ENCODE measurements at regions not wholly inside any gene's neighbourhood (a gene's known extent, or its start where the extent isn't known, plus 50 kb on each side); places are given as distances from the start of the nearest gene placed in this dataset.
"Not testable (repeated sequence)": the region's sequence is repeated elsewhere in the genome, so short reads cannot be mapped to it uniquely, and the experiment has no call there.

GRCh38 chr11:98300719-98301118, 720.0 kb upstream of the CNTN5 start:
- no peaks in the 10 kb centered on the region for H3K79me2 ChIP-seq (ENCODE audit: insufficient read depth, low read length)
- no peak overlapping the region for H3K27ac ChIP-seq (ENCODE audit: low read depth, low read length, poor library complexity, severe bottlenecking)
- H3K4me1 ChIP-seq (ENCODE audit: insufficient read depth, low read length, severe bottlenecking) = no peaks in the 10 kb centered on the region
- no peak overlapping the region for H3K4me2 ChIP-seq (ENCODE audit: low read length)
- H3K4me3 ChIP-seq (ENCODE audit: low read depth, low read length, poor library complexity, severe bottlenecking) = no peak overlapping the region
- H3K9me2 ChIP-seq (ENCODE audit: low read depth, low read length) = no peaks in the 10 kb centered on the region
- no peak overlapping the region for H2AFZ ChIP-seq (ENCODE audit: low read length)
- H3K36me3 ChIP-seq (ENCODE audit: insufficient read depth, low read length) = no peaks in the 10 kb centered on the region
- H3K27me3 ChIP-seq (ENCODE audit: insufficient read depth, low read length) = no peaks in the 10 kb centered on the region
- H3K9me3 ChIP-seq (ENCODE audit: low read length) = no peaks in the 10 kb centered on the region
- no peaks in the 10 kb centered on the region for H3F3A ChIP-seq (ENCODE audit: insufficient read depth, low read length)
- H3K9ac ChIP-seq (ENCODE audit: low read length) = no peak overlapping the region
- TF ChIP-seq CTCF (IDR thresholded peaks at IDR 0.05; ENCODE audit: low read length) (no peak), EZH2 (IDR thresholded peaks at IDR 0.05; ENCODE audit: borderline replicate concordance, low read length) (no peak)
- no peaks in the 10 kb centered on the region for H4K20me1 ChIP-seq (ENCODE audit: insufficient read depth, low read length)

GRCh38 chr11:98307827-98308491, 712.8 kb upstream of the CNTN5 start:
- no peaks in the 10 kb centered on the region for H3K27me3 ChIP-seq (ENCODE audit: insufficient read depth, low read length)
- H3F3A ChIP-seq (ENCODE audit: insufficient read depth, low read length) = no peaks in the 10 kb centered on the region
- H3K9me2 ChIP-seq (ENCODE audit: low read depth, low read length) = no peaks in the 10 kb centered on the region
- H3K36me3 ChIP-seq (ENCODE audit: insufficient read depth, low read length) = no peaks in the 10 kb centered on the region
- H3K9ac ChIP-seq (ENCODE audit: low read length) = no peak overlapping the region
- no peaks in the 10 kb centered on the region for H3K9me3 ChIP-seq (ENCODE audit: low read length)
- H3K27ac ChIP-seq (ENCODE audit: low read depth, low read length, poor library complexity, severe bottlenecking) = no peak overlapping the region
- no peaks in the 10 kb centered on the region for H4K20me1 ChIP-seq (ENCODE audit: insufficient read depth, low read length)
- no peaks in the 10 kb centered on the region for H3K4me1 ChIP-seq (ENCODE audit: insufficient read depth, low read length, severe bottlenecking)
- H3K4me2 ChIP-seq (ENCODE audit: low read length) = no peak overlapping the region
- no peak overlapping the region for H2AFZ ChIP-seq (ENCODE audit: low read length)
- no peaks in the 10 kb centered on the region for H3K79me2 ChIP-seq (ENCODE audit: insufficient read depth, low read length)
- TF ChIP-seq EZH2 (IDR thresholded peaks at IDR 0.05; ENCODE audit: borderline replicate concordance, low read length) = no peak
- no peak for TF ChIP-seq CTCF (IDR thresholded peaks at IDR 0.05; ENCODE audit: low read length)
- no peak overlapping the region for H3K4me3 ChIP-seq (ENCODE audit: low read depth, low read length, poor library complexity, severe bottlenecking)

- not testable (repeated sequence) for H3K27ac ChIP-seq (ENCODE audit: low read depth, low read length, poor library complexity, severe bottlenecking); H3F3A ChIP-seq (ENCODE audit: insufficient read depth, low read length); H3K9ac ChIP-seq (ENCODE audit: low read length); H4K20me1 ChIP-seq (ENCODE audit: insufficient read depth, low read length); H3K79me2 ChIP-seq (ENCODE audit: insufficient read depth, low read length); H3K4me3 ChIP-seq (ENCODE audit: low read depth, low read length, poor library complexity, severe bottlenecking); H2AFZ ChIP-seq (ENCODE audit: low read length); H3K36me3 ChIP-seq (ENCODE audit: insufficient read depth, low read length); H3K4me2 ChIP-seq (ENCODE audit: low read length); H3K9me2 ChIP-seq (ENCODE audit: low read depth, low read length); H3K4me1 ChIP-seq (ENCODE audit: insufficient read depth, low read length, severe bottlenecking); H3K9me3 ChIP-seq (ENCODE audit: low read length); H3K27me3 ChIP-seq (ENCODE audit: insufficient read depth, low read length)
Measured at GRCh38 chr11:98330306-98330705, 690.4 kb upstream of the CNTN5 start.

GRCh38 chr11:98358551-98358950, 662.2 kb upstream of the CNTN5 start:
- Histone ChIP-seq H3K4me3 (ENCODE audit: low read depth, low read length, poor library complexity, severe bottlenecking) (no peak overlapping the region), H3K27me3 (ENCODE audit: insufficient read depth, low read length) (no peaks in the 10 kb centered on the region), H3K36me3 (ENCODE audit: insufficient read depth, low read length) (no peaks in the 10 kb centered on the region), H3K9ac (ENCODE audit: low read length) (no peak overlapping the region), H3K4me2 (ENCODE audit: low read length) (no peak overlapping the region), H3K79me2 (ENCODE audit: insufficient read depth, low read length) (no peaks in the 10 kb centered on the region), H4K20me1 (ENCODE audit: insufficient read depth, low read length) (no peaks in the 10 kb centered on the region), H3K4me1 (ENCODE audit: insufficient read depth, low read length, severe bottlenecking) (no peaks in the 10 kb centered on the region), H3K27ac (ENCODE audit: low read depth, low read length, poor library complexity, severe bottlenecking) (no peak overlapping the region), H3K9me3 (ENCODE audit: low read length) (no peaks in the 10 kb centered on the region), H2AFZ (ENCODE audit: low read length) (no peak overlapping the region), H3K9me2 (ENCODE audit: low read depth, low read length) (no peaks in the 10 kb centered on the region), H3F3A (ENCODE audit: insufficient read depth, low read length) (no peaks in the 10 kb centered on the region)
- TF ChIP-seq EZH2 (IDR thresholded peaks at IDR 0.05; ENCODE audit: borderline replicate concordance, low read length) = no peak
- no peak for TF ChIP-seq CTCF (IDR thresholded peaks at IDR 0.05; ENCODE audit: low read length)
